ENCODE measurements at regions not wholly inside any gene's neighbourhood (a gene's known extent, or its start where the extent isn't known, plus 50 kb on each side); places are given as distances from the start of the nearest gene placed in this dataset.

- Histone ChIP-seq H3K27me3 (ENCODE audit: control insufficient read depth, insufficient read depth, low read length) (no peaks in the 10 kb centered on the region), H3K4me3 (ENCODE audit: low read depth in 2 of 2, low read length in 2 of 2) (no peak overlapping the region), H3K27ac (ENCODE audit: low read length) (no peak overlapping the region), H3K9me3 (ENCODE audit: control insufficient read depth, insufficient read depth, low read depth, low read length) (no peaks in the 10 kb centered on the region), H3K36me3 (ENCODE audit: control insufficient read depth, insufficient read depth, low read length) (no peaks in the 10 kb centered on the region), H3K4me1 (ENCODE audit: control insufficient read depth, insufficient read depth, low read length) (no peaks in the 10 kb centered on the region)
- in situ Hi-C loops (cut with HindIII; ENCODE audit: low pct_unique_long_range_greater_than_20kb, low sequenced_read_pairs) = no loop called here
- intact Hi-C loops (cut with micrococcal nuclease; ENCODE audit: unreplicated experiment) = loop anchor here (10.0 kb wide), 1 partner anchor 137 kb away; the partner anchor contains the start of gene GPR39
- CTCF ChIA-PET = no interaction called here
- TF ChIP-seq CTCF (IDR thresholded peaks at IDR 0.05) = no peak
- POLR2A ChIA-PET = no interaction called here
- no peak for DNase-seq (ENCODE audit: low read depth, low spot score)
- no peak for ATAC-seq
- no TSS peak for BruUV-seq (replicated peaks)
Measured at GRCh38 chr2:132278267-132278666, 116.5 kb upstream of the ANKRD30BL start.

GRCh38 chr2:132279344-132279743 lies 117.6 kb upstream of the ANKRD30BL start:
- in situ Hi-C loops (cut with HindIII; ENCODE audit: low pct_unique_long_range_greater_than_20kb, low sequenced_read_pairs) = no loop called here
- no TSS peak for BruUV-seq (replicated peaks)
- no peaks in the 10 kb centered on the region for H3K36me3 ChIP-seq (ENCODE audit: control insufficient read depth, insufficient read depth, low read length)
- H3K27me3 ChIP-seq (ENCODE audit: control insufficient read depth, insufficient read depth, low read length) = no peaks in the 10 kb centered on the region
- no peaks in the 10 kb centered on the region for H3K4me1 ChIP-seq (ENCODE audit: control insufficient read depth, insufficient read depth, low read length)
- no peaks in the 10 kb centered on the region for H3K9me3 ChIP-seq (ENCODE audit: control insufficient read depth, insufficient read depth, low read depth, low read length)
- ChIA-PET POLR2A (no interaction called here), CTCF (no interaction called here)
- H3K4me3 ChIP-seq (ENCODE audit: low read depth in 2 of 2, low read length in 2 of 2) = no peak overlapping the region
- TF ChIP-seq REST (IDR thresholded peaks at IDR 0.05; ENCODE audit: insufficient read depth in 1 of 2, low read depth in 2 of 2, low read length in 1 of 2) (no peak), POLR2AphosphoS5 (IDR thresholded peaks at IDR 0.05; ENCODE audit: low read depth, low read length) (no peak), TCF7L2 (IDR thresholded peaks at IDR 0.05; ENCODE audit: low read depth, low read length) (no peak), CTCF (IDR thresholded peaks at IDR 0.05) (no peak), SIN3A (IDR thresholded peaks at IDR 0.05; ENCODE audit: borderline replicate concordance, insufficient read depth, low read depth, low read length) (no peak)
- DNase-seq (ENCODE audit: low read depth, low spot score) = no peak
- H3K27ac ChIP-seq (ENCODE audit: low read length) = no peak overlapping the region
- intact Hi-C loops (cut with micrococcal nuclease; ENCODE audit: unreplicated experiment) = loop anchor here (10.0 kb wide), 1 partner anchor 135 kb away; the partner anchor contains the start of gene GPR39
- ATAC-seq = no peak

Measured in Panc1 (cell line).